Right lobe of liver (tissue), 4 donors: ENCODE measurements at regions not wholly inside any gene's neighbourhood (a gene's known extent, or its start where the extent isn't known, plus 50 kb on each side); places are given as distances from the start of the nearest gene placed in this dataset.

Experiments
- POLR2A ChIP-seq: fragments of 450-650 bp; IDR thresholded peaks from one replicate; pipeline ENCODE4 v1.6.1; 2017; ENCODE audit warnings: antibody characterized with exemption, mild to moderate bottlenecking
- TF ChIP-seq, protein P1 (sequence below), 4 donors: fragments of 200-600 bp in 3 of 4; fragments of 450-650 bp in 1 of 4; IDR thresholded peaks; one replicate each; pipeline versions ENCODE4 v1.5.1 to v1.8.0; 2016 to 2022; ENCODE audit warnings: antibody characterized with exemption in 4 of 4, mild to moderate bottlenecking in 2 of 4
- donor health status: DM: no; HTN: no; CAD: no.
- donor health status: DM: no; HTN: no; CAD: no.
- donor health status: DM: no; HTN: yes; CAD: no.

GRCh38 chr1:94714152-94714551, 106.0 kb upstream of the SLC44A3 start:
- TF ChIP-seq, protein P1, sequence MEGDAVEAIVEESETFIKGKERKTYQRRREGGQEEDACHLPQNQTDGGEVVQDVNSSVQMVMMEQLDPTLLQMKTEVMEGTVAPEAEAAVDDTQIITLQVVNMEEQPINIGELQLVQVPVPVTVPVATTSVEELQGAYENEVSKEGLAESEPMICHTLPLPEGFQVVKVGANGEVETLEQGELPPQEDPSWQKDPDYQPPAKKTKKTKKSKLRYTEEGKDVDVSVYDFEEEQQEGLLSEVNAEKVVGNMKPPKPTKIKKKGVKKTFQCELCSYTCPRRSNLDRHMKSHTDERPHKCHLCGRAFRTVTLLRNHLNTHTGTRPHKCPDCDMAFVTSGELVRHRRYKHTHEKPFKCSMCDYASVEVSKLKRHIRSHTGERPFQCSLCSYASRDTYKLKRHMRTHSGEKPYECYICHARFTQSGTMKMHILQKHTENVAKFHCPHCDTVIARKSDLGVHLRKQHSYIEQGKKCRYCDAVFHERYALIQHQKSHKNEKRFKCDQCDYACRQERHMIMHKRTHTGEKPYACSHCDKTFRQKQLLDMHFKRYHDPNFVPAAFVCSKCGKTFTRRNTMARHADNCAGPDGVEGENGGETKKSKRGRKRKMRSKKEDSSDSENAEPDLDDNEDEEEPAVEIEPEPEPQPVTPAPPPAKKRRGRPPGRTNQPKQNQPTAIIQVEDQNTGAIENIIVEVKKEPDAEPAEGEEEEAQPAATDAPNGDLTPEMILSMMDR (IDR thresholded peaks at IDR 0.05) = no peak
- TF ChIP-seq POLR2A = no peak
